Right atrium auricular region (tissue), 2 donors: ENCODE measurements at regions not wholly inside any gene's neighbourhood (a gene's known extent, or its start where the extent isn't known, plus 50 kb on each side); places are given as distances from the start of the nearest gene placed in this dataset.
"Not testable (repeated sequence)": the region's sequence is repeated elsewhere in the genome, so short reads cannot be mapped to it uniquely, and the experiment has no call there.

ENCODE experiments used
- DNase-seq: peaks from one replicate; pipeline ENCODE4 v3.0.0-alpha.2; 2019; ENCODE audit warnings: low spot score
- H3K27ac ChIP-seq, 2 donors: fragments of 200-600 bp; sonication (generic); 1 replicate in 1 of 2; 2 replicates in 1 of 2; pipeline ENCODE4 v1.5.1; 2016 to 2019
- H3K27me3 ChIP-seq, 2 donors: fragments of 200-600 bp; sonication (generic); one replicate each; pipeline versions ENCODE4 v1.5.1 to v1.6.0; 2017 to 2019
- H3K36me3 ChIP-seq: fragments of 200-600 bp; sonication (generic); one replicate; pipeline ENCODE4 v1.5.1; 2016
- H3K4me1 ChIP-seq, 2 donors: fragments of 200-600 bp; sonication (generic); one replicate each; pipeline versions ENCODE4 v1.5.1 to v1.6.0; 2017 to 2019
- H3K4me3 ChIP-seq, 2 donors: fragments of 200-600 bp; sonication (generic); 1 replicate in 1 of 2; 2 replicates in 1 of 2; pipeline ENCODE4 v1.5.1; 2017 to 2019; ENCODE audit warnings: mild to moderate bottlenecking in 1 of 2, moderate library complexity in 1 of 2
- H3K9me3 ChIP-seq, 2 donors: fragments of 200-600 bp; sonication (generic); one replicate each; pipeline ENCODE4 v1.5.1; 2019
- TF ChIP-seq, protein P1 (sequence below), 2 donors: fragments of 200-600 bp; sonication (generic); IDR thresholded peaks; one replicate each; pipeline ENCODE4 v1.5.1; 2019; ENCODE audit warnings: antibody characterized with exemption in 2 of 2

DNA sequence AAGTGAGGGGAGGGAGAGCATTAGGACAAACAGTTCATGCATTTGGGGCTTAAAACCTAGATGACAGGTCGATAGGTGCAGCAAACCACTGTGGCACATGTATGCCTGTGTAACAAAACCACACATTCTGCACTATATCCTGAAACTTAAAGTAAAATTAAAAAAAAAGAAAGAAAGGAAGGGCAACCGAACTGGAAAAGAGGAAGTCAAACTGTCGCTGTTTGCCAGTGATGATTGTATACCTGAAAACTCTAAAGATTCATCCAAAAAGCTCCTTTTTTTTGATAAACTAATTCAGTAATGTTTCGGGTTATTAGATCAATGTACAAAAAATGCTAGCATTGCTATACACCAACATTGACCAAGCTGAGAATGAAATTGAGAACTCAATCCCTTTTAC is 259.0 kb upstream of the ALG10 start:
- no peaks in the 10 kb centered on the region for H3K27me3 ChIP-seq
- H3K9me3 ChIP-seq: no peaks in the 10 kb centered on the region
- TF ChIP-seq, protein P1, sequence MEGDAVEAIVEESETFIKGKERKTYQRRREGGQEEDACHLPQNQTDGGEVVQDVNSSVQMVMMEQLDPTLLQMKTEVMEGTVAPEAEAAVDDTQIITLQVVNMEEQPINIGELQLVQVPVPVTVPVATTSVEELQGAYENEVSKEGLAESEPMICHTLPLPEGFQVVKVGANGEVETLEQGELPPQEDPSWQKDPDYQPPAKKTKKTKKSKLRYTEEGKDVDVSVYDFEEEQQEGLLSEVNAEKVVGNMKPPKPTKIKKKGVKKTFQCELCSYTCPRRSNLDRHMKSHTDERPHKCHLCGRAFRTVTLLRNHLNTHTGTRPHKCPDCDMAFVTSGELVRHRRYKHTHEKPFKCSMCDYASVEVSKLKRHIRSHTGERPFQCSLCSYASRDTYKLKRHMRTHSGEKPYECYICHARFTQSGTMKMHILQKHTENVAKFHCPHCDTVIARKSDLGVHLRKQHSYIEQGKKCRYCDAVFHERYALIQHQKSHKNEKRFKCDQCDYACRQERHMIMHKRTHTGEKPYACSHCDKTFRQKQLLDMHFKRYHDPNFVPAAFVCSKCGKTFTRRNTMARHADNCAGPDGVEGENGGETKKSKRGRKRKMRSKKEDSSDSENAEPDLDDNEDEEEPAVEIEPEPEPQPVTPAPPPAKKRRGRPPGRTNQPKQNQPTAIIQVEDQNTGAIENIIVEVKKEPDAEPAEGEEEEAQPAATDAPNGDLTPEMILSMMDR (IDR thresholded peaks at IDR 0.05): no peak
- H3K4me1 ChIP-seq: no peaks in the 10 kb centered on the region
- no peak overlapping the region for H3K27ac ChIP-seq
- no peak overlapping the region for H3K4me3 ChIP-seq
- H3K36me3 ChIP-seq: no peaks in the 10 kb centered on the region
- DNase-seq: no peak

DNA sequence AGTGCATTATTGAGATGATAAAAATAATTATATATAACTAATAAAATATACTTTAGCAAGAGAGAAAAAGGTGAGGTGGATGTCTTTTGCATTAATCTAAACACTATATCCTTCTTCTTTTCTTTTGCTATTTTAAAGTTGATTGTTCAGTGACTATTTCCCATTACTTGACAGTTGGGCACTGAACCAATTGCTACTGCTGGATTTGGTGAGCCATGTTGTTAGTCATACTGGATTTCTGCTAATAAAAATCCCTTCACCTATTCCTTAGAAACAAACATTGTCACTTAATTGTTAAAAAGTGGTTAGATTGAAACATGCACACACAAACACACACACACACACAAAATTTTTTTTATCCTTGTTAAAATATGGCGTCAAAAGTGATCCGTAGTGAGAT is 251.6 kb upstream of the ALG10 start:
- Histone ChIP-seq H3K36me3 (no peaks in the 10 kb centered on the region), H3K9me3 (no peaks in the 10 kb centered on the region), H3K4me3 (no peak overlapping the region), H3K4me1 (no peaks in the 10 kb centered on the region), H3K27ac (no peak overlapping the region), H3K27me3 (no peaks in the 10 kb centered on the region)
- TF ChIP-seq, protein P1 (IDR thresholded peaks at IDR 0.05): no peak
- no peak for DNase-seq

DNA sequence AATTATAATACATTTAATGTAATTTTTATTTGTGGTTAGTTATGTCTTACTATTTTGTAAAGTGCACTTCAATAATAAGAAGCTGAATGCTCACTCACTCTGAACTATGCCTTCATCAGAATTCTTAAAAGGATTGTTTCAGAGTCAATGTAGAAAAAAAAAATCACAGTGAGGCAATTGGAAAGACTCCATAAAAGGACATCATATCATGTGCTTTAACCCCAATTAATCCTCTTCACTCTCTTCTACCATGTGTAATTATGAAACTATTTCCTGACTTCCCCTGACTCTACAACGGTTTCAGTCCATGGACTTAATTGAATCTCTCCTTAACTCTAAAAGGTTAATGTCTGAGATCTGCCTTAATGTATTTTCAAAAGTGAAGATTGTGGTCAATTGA is 250.4 kb upstream of the ALG10 start:
- Histone ChIP-seq H3K27me3 (no peaks in the 10 kb centered on the region), H3K4me3 (no peak overlapping the region)
- TF ChIP-seq, protein P1 (IDR thresholded peaks at IDR 0.05): no peak

DNA sequence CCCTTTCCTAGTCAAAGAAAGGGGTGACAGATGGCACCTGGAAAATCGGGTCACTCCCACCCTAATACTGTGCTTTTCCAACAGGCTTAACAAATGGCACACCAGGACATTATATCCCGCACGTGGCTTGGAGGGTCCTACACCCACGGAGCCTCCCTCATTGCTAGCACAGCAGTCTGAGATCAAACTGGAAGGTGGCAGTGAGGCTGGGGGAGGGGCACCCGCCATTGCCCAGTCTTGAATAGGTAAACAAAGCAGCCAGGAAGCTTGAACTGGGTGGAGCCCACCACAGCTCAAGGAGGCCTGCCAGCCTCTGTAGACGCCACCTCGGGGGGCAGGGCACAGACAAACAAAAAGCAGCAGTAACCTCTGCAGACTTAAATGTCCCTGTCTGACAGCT is 249.2 kb upstream of the ALG10 start:
- not testable (repeated sequence) for H3K27me3 ChIP-seq, H3K9me3 ChIP-seq, H3K36me3 ChIP-seq, H3K4me3 ChIP-seq, H3K4me1 ChIP-seq, H3K27ac ChIP-seq, DNase-seq

More for the DNA sequence above, 250.4 kb upstream of the ALG10 start:
- H3K36me3 ChIP-seq: no peaks in the 10 kb centered on the region
- no peak for DNase-seq
- H3K9me3 ChIP-seq: no peaks in the 10 kb centered on the region
- no peaks in the 10 kb centered on the region for H3K4me1 ChIP-seq
- no peak overlapping the region for H3K27ac ChIP-seq

DNA sequence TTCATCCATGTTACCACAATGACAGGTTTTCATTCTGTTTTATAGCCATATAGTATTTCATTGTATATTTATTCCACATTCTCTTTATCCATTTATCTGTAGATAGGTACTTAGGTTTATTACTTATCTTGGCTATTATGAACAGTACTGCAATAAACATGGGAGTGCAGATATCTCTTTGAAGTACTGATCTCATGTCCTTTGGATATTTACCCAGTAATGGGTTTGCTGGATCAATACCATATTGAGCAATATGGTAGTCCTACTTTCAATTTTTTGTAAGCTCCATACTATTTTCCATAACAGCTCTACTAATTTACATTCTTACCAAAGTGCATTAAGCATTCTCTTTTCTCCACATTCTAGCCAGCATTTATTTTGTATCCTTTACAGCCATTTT is 235.8 kb upstream of the ALG10 start:
- H3K27me3 ChIP-seq: no peaks in the 10 kb centered on the region
- no peaks in the 10 kb centered on the region for H3K4me1 ChIP-seq
- H3K27ac ChIP-seq: no peak overlapping the region
- no peaks in the 10 kb centered on the region for H3K36me3 ChIP-seq
- TF ChIP-seq, protein P1 (IDR thresholded peaks at IDR 0.05): no peak
- H3K4me3 ChIP-seq: no peak overlapping the region
- no peak for DNase-seq
- H3K9me3 ChIP-seq: no peaks in the 10 kb centered on the region

DNA sequence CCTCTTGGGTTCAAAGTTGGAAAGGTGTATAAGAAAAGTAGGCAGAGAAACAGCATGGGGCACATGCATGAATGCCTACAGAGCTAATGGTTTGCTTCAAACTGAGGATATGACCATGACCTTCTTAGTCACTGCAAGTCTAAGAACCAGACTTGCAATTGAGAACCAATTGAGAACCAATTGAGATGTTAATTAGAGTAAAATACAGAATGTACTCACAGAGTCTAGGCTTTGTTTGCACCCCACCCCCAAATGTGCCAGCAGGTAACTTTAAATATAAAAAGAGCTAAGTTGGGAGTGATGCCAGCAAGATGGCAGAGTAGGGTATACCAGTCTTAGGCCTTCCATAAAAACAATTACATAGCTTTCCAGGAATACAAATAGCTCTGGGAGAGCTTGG is 227.3 kb upstream of the ALG10 start:
- no peak for DNase-seq
- H3K27me3 ChIP-seq: no peaks in the 10 kb centered on the region
- H3K9me3 ChIP-seq: no peaks in the 10 kb centered on the region
- H3K27ac ChIP-seq: no peak overlapping the region
- TF ChIP-seq, protein P1 (IDR thresholded peaks at IDR 0.05): no peak
- no peak overlapping the region for H3K4me3 ChIP-seq
- no peaks in the 10 kb centered on the region for H3K4me1 ChIP-seq
- no peaks in the 10 kb centered on the region for H3K36me3 ChIP-seq
